ENCODE measurements at regions not wholly inside any gene's neighbourhood (a gene's known extent, or its start where the extent isn't known, plus 50 kb on each side); places are given as distances from the start of the nearest gene placed in this dataset.

- ChIA-PET SMC1A (ENCODE audit: uncharacterized antibody, unreplicated experiment) (no interaction called here), CTCF (no interaction called here), POLR2A (no interaction called here), RAD21 (ENCODE audit: unreplicated experiment) (no interaction called here)
- Histone ChIP-seq H3K79me2 (ENCODE audit: control insufficient read depth, insufficient read depth, low read length) (no peaks in the 10 kb centered on the region), H4K20me1 (ENCODE audit: control insufficient read depth, insufficient read depth) (no peaks in the 10 kb centered on the region), H3K4me3 (no peak overlapping the region), H2AFZ (ENCODE audit: control insufficient read depth, low read depth, low read length) (no peak overlapping the region), H3K36me3 (ENCODE audit: control insufficient read depth in 2 of 2, insufficient read depth in 2 of 2, low read length in 1 of 2) (no peaks in the 10 kb centered on the region), H3K9ac (ENCODE audit: control insufficient read depth, insufficient read depth, low read length) (no peak overlapping the region), H3K4me1 (ENCODE audit: control insufficient read depth, insufficient read depth, low read length) (no peaks in the 10 kb centered on the region), H3K27ac (ENCODE audit: control insufficient read depth, insufficient read depth) (no peak overlapping the region), H3K27me3 (replicated peaks in 1 of 2; ENCODE audit: control insufficient read depth in 2 of 2, insufficient read depth in 2 of 2, low read length in 1 of 2) (no peaks in the 10 kb centered on the region), H3K4me2 (ENCODE audit: control insufficient read depth, insufficient read depth) (no peak overlapping the region), H3K9me3 (replicated peaks; ENCODE audit: control insufficient read depth, insufficient read depth, low read length) (no peaks in the 10 kb centered on the region)
- intact Hi-C loops (cut with micrococcal nuclease; ENCODE audit: unreplicated experiment): no loop called here
- TF ChIP-seq RCOR1 (conservative IDR thresholded peaks at IDR 0.05; ENCODE audit: low read depth, low read length) (no peak), SUPT20H (IDR thresholded peaks at IDR 0.05; ENCODE audit: borderline replicate concordance, control insufficient read depth, low read depth, low read length) (no peak), PKNOX1 (IDR thresholded peaks at IDR 0.05) (no peak), ZBTB40 (IDR thresholded peaks at IDR 0.05; ENCODE audit: borderline replicate concordance) (no peak), CBFB (IDR thresholded peaks at IDR 0.05; ENCODE audit: low read depth) (no peak), SMARCA5 (IDR thresholded peaks at IDR 0.05) (no peak), RELA (IDR thresholded peaks at IDR 0.05; ENCODE audit: borderline replicate concordance, partially characterized antibody) (no peak), ZNF274 (IDR thresholded peaks at IDR 0.05; ENCODE audit: insufficient read depth, insufficient read length) (no peak), MYC (IDR thresholded peaks at IDR 0.05; ENCODE audit: insufficient read depth, insufficient read length, insufficient replicate concordance, low read length, severe bottlenecking) (no peak), SMC3 (IDR thresholded peaks at IDR 0.05; ENCODE audit: borderline replicate concordance, low read length) (no peak), YBX1 (IDR thresholded peaks at IDR 0.05) (no peak), TBL1XR1 (IDR thresholded peaks at IDR 0.05; ENCODE audit: low read depth, low read length) (no peak), ZBED1 (IDR thresholded peaks at IDR 0.05; ENCODE audit: borderline replicate concordance) (no peak), IKZF2 (IDR thresholded peaks at IDR 0.05) (no peak), JUNB (IDR thresholded peaks at IDR 0.05) (no peak), ZNF687 (IDR thresholded peaks at IDR 0.05) (no peak)
- in situ Hi-C loops (cut with MboI): no loop called here
- FAIRE-seq (no peak), DNase-seq (ENCODE audit: low read depth, low spot score) (no peak), ATAC-seq (no peak)
- no TSS peak for BruUV-seq (replicated peaks)
- 26% methylated on average over 6 of the region's 6 CpGs for WGBS (ENCODE audit: insufficient coverage, insufficient replicate concordance, low lambda C conversion rate, missing lambda C conversion rate)
Measured at GRCh38 chr11:131099013-131099412, 182.7 kb upstream of the SNX19 start.

Data from GM12878 (cell line).